RPMI7951 (cell line): ENCODE measurements at regions not wholly inside any gene's neighbourhood (a gene's known extent, or its start where the extent isn't known, plus 50 kb on each side); places are given as distances from the start of the nearest gene placed in this dataset.
"Not testable (repeated sequence)": the region's sequence is repeated elsewhere in the genome, so short reads cannot be mapped to it uniquely, and the experiment has no call there.

ENCODE experiments used
- DNase-seq: peaks from one replicate; pipeline ENCODE4 v3.0.0-alpha.2; 2012; ENCODE audit warnings: low read depth

DNA sequence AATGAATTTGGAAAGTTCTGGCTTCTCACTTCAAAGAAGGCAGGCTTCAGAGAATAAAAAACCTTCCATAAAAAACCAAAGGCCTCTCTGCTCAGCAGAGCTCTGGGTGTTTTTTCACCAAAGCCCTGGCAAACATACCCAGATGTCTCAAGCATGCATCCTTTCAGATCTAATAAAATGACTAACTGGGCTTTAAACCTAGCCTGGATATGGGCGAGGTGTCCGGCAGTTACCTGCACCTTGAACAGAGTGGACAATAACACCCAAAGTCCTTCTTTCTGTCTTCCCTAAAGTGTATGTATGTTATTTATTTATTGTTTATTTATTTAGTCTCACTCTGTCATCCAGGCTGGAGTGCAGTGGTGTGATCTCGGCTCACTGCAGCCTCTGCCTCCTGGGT is 469.3 kb downstream of the XYLT1 start:
- no peak for DNase-seq

DNA sequence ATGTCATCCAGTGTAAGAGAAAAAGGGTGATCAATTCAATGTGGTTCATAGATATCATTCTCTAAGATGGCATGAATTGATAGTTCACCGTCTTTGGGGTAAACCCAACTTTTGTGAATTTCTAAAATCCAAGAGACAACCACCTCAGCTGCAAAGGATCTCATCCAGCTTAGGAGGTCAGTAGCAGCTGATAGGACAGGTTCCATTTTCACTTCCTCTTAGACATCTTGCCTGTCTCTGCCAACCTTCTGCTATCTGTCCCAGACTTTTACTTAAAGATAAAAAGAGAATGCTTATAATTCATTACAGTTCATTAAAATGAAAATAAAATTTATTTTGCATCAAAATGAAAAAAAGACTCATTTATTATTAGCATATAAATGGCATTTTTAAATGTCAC is 468.2 kb downstream of the XYLT1 start:
- DNase-seq: no peak

DNA sequence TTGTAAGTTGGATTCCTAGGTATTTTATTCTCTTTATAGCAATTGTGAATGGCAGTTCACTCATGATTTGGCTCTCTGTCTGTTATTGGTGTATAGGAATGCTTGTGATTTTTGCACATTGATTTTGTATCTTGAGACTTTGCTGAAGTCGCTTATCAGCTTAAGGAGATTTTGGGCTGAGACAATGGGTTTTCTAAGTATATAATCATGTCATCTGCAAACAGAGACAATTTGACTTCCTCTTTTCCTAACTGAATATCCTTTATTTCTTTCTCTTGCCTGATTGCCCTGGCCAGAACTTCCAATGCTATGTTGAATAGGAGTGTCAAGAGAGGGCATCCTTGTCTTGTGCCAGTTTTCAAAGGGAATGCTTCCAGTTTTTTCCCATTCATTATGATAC is 464.8 kb downstream of the XYLT1 start:
- not testable (repeated sequence) for DNase-seq

DNA sequence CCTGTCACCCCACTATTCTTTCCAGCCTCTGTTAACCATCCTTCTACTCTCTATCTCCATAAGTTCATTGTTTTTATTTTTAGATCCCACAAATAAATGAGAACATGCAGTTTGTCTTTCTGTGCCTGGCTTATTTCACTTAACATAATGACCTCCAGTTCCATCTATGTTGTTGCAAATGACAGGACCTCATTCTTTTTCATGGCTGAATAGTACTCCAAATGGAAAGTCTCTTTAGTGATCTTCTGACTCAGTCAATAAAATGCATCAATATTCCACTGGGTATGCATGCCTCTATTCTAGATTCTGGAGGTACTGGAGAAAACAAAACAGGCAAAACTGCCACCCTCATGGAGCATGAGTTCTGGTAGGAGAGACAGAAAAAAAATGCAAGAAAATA is 459.0 kb downstream of the XYLT1 start:
- no peak for DNase-seq

GRCh38 chr16:17013038-17013437 is 457.7 kb downstream of the XYLT1 start:
- DNase-seq: no peak

DNA sequence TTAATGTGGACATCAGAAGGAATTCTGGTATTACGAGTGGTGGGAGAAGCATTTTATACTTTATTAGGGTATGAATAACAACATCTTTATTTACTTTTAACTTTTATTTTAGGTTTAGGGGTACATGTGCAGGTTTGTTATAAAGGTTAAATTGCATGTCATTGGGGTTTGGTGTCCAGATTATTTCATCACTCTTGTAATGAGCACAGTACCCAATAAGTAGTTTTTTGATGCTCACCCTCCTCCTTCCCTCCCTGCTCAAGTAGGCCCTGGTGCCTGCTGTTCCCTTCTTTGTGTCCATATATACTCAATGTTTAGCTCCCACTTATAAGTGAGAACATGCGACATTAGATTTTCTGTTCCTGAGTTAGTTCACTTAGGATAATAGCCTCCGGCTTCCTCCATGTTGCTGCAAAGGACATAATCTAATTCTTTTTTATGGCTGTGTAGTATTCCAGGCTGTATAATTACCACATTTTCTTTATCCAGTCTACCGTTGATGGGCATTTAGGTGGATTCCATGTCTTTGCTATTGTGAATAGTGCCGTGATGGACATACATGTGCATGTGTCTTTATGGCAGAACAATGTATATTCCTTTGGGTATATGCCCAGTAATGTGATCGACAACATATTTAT is 456.2 kb downstream of the XYLT1 start:
- DNase-seq: no peak

- DNase-seq: no peak
Observed at GRCh38 chr16:17015702-17016101, 455.1 kb downstream of the XYLT1 start.

GRCh38 chr16:17017442-17017841 is 453.3 kb downstream of the XYLT1 start:
- no peak for DNase-seq

DNA sequence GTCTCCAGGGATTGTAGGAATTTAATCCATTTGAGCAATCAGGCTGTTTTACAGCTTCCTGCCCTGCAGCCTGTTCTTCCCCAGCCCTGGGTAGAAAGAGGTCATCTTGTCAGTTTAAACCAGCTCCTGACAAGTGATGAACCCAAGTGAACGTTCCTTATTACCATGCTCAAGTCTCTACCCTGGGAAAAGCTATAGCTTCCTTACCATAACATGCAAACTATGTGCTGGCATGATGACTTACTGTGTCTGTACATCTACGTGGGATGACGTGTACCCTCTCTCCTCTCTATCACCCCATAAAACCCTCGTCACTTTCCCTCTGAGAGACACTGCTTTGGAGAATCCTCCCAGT is 452.2 kb downstream of the XYLT1 start:
- DNase-seq: no peak

DNA sequence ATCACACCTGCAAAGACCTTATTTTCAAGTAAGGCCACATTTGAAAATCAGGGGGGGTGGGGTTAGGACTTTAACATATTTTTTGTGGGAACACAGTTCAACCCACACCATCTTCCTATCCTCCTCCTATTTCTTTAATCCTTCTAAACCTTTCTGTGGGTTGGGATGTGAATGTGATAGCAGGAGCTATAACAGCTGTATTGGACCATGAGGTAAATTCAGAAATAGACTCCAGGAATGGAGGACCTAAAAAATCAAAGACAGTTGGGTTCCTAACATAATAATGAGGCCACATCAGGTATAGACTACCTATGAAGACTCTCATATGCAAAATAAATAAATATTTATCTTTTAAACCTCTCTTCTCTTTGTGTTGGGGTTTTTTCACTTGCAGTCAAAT is 451.4 kb downstream of the XYLT1 start:
- no peak for DNase-seq

GRCh38 chr16:17023606-17024005 is 447.2 kb downstream of the XYLT1 start:
- DNase-seq: no peak

GRCh38 chr16:17024514-17024913 is 446.2 kb downstream of the XYLT1 start:
- no peak for DNase-seq

DNA sequence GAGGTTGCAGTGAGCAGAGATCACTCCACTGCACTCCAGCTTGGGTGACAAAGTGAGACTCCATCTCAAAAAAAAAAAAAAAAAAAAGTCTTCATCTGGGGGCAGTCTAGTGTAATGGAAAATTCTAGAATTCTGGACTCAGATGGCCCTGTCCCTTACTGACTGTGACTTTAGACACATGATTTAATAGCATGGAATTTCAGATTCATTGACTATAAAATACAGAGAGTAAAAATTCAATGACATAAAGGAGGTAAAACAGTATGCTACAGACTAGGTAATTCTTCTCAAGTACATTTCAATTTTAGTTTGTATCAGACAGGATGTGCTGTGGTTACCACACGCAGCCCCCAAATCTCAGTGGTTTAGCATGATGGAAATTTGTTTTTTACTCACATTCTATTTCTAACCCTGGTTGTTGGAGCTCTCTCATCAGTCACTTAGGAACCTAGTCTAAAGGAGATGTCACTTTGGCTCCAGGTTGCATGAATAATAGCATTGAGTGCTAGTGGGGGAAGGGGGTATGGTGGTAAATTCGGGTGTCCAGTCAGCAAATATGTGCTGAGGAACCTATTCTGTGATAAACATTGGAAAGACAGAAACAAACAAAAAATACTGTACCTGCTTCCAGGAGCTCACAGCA is 444.0 kb downstream of the XYLT1 start:
- no peak for DNase-seq

DNA sequence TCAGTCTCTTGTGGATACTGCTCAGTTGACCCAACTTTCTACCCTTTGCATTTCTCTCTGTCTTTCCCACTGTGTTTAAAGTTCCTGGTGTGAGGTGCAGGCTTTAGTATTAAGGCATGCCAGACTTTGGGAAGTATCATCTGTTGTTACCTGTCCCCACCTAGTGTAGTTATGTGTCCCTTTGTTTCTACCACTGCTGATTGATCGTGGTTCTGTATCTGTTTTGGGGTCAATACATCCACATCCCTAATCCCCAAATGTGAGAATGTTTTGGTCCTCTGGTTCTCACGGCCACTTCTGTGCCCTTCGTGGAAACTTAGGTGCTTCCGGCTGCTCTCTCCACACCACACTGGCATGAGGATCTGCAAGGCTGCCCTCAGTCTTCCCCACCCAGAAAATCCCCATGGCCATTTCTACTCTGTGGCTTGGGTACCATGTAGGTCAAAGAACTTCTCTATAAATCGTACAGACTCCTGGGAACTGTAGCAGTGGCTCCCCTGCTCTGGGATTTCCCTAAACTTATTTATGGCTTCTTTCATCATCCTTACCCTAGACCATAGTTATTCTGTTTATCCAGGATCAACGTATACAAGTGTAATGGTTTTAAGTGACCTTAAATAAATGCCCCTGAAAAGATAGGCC is 443.2 kb downstream of the XYLT1 start:
- DNase-seq: no peak

GRCh38 chr16:17029602-17030350 is 441.0 kb downstream of the XYLT1 start:
- DNase-seq: no peak

- no peak for DNase-seq
Observed at GRCh38 chr16:17031484-17032268, 439.1 kb downstream of the XYLT1 start.

DNA sequence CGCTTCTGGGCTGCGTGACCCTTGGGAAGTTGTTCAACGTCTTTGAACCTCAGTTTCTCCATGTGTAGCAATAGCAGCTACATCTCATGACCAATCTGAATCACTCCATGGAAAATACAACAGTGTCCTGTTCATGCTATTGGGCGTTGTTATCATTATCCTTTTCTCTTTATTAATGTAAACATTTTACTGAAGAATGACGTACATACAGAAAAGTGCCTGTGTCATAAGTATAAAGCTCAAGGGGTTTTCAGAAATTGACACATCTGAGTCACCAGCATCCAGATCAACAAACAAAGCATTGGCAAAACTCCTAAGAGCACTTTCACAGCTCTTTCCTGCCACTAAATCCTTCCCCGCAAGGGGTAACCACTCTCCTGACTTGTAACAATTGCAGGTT is 438.4 kb downstream of the XYLT1 start:
- no peak for DNase-seq

DNA sequence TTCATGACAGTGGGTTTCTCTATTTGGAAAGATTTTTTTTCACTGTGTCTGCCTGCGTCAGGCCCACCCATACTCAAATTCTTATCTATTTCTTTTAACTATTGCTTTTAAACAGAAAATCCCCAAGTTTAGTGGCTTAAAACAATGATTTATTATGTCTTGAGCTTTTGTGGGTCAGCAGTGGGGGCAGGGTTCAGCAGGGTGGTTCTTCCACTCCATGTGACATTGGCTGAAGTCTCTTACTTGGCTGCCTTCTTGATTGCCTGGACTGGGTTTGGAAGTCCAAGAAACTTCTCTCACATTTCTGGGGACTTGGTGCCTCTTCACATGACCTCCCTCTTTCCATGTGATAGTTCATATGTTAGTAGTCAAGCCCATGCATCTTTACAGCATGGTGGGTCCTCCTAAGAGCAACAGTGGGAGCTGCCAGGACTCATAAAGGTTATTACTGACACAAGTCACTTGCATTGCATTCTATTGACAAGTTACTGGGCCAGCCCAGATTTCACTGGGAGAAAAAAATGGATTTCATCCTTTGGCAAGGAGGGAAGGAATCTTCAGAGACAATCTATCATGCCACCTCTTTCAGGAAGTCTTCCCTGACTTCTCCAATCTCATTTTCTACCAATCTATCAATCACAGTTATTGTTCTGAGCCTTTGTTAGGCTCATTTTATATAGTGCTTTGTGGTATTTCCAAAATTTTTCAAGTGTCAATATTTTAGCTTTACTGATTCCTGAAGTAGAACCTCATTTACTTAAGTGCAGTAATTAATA is 436.1 kb downstream of the XYLT1 start:
- no peak for DNase-seq

GRCh38 chr16:17037499-17037898 is 433.3 kb downstream of the XYLT1 start:
- no peak for DNase-seq

- DNase-seq: no peak
Observed at GRCh38 chr16:17038415-17038814, 432.3 kb downstream of the XYLT1 start.

GRCh38 chr16:17049109-17049508 is 421.7 kb downstream of the XYLT1 start:
- DNase-seq: not testable (repeated sequence)
